DMS53 (cell line): ENCODE measurements at regions not wholly inside any gene's neighbourhood (a gene's known extent, or its start where the extent isn't known, plus 50 kb on each side); places are given as distances from the start of the nearest gene placed in this dataset.

ENCODE experiments used
- DNase-seq: peaks from one replicate; lab custom pipeline; 2025; lab: John Stamatoyannopoulos, UW

DNA sequence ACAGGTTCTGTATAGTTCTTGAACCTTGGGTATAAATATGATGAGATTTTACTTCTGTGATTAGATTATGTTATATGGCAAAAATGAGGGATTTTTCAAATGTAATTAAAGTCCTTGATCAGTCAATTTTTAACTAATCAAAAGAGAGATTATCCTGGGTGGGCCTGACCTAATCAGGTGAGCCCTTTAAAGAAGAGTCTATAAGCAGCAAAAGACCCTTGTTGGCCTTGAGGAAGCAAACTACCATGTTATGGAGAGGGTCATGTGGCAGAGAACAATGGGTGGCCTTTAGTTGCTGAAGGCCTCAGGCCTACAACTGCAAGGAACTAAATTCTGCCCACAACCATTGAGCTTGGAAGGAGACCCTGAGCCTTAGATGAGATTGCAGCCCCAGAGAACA, 102.5 kb upstream of the RIPOR2 start:
- DNase-seq = no peak

- no peak for DNase-seq
Measured at GRCh38 chr6:25038999-25039398, 103.2 kb upstream of the RIPOR2 start.

GRCh38 chr6:25041485-25042035, 105.8 kb upstream of the RIPOR2 start:
- no peak for DNase-seq

- DNase-seq = no peak
Measured at GRCh38 chr6:25042036-25042521, 106.3 kb upstream of the RIPOR2 start.

- peak; percentile 7 for DNase-seq
Measured at GRCh38 chr6:25042536-25042935, 106.8 kb upstream of the RIPOR2 start.

DNA sequence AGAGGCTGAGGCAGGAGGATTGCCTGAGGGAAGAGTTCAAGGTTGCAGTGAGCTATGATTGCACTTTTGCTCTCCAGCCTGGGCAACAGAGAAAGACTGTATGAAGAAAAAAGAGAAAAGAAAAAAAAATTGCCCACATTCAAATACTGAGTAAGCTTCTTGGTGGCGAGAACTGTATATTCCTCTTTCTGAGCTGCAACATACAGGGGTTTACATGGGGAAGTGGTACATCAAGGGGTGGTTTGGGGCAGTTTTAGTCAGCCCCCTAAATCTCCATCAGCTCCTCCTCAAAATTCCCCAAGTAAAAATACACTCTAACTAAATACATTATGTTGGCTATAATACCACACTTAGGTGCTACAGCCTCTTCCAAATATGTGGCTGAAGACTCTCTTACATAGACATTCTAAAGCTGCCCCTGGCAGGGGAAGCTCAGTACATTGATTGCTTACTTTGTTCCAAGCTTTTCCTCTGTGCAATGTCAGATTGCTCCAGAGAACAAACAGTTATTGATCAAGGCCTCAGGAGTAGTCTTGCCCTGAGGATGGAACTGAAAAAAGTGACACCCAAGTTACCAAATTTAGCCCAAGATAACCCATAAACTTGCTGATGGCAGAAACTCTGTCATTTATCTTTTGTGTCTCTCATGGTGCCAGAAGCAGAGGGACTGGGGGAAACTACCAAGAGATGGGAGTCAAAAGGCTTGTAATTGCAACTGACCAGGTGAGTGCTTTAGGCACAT, 107.4 kb upstream of the RIPOR2 start:
- DNase-seq = no peak

DNA sequence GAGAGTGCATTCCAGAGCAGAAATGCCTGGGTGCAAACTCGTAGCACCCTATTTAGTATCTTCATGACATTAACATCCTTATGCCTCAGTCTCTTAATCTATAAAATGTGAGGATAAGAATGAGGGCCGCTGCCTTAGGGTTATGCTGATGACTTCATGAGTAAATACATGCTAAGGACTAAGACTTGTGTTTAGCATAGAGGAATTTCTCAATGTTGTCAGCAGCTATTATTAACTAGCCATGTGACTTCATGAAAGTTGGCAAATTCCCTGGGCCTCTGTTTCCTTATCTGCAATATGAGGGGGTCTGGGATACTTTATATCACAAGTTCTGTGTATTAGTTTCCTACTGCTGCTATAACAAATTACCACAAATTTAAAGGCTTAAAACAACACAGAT, 108.1 kb upstream of the RIPOR2 start:
- DNase-seq = no peak

- no peak for DNase-seq
Measured at GRCh38 chr6:25046942-25047341, 111.2 kb upstream of the RIPOR2 start.

GRCh38 chr6:25050356-25050755, 114.6 kb upstream of the RIPOR2 start:
- no peak for DNase-seq

DNA sequence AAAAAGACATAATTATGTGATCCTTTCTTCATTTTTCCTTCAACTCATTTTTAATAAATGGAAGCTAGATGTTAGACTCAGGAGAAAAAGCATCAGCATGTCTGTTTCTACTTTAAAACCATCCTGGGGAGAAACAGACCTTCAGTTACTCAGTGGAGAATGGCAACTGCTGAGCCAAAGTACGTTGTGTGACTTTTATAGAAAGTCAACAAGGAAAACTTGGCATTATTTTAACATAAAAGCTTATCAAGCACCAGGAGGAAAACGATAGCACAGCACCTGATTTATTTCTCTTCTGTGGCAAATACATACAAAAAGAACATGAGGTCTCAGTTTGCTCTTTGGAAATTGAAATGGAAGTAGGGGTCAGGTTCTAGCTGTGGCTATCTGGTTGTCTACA, 115.3 kb upstream of the RIPOR2 start:
- DNase-seq = no peak

DNA sequence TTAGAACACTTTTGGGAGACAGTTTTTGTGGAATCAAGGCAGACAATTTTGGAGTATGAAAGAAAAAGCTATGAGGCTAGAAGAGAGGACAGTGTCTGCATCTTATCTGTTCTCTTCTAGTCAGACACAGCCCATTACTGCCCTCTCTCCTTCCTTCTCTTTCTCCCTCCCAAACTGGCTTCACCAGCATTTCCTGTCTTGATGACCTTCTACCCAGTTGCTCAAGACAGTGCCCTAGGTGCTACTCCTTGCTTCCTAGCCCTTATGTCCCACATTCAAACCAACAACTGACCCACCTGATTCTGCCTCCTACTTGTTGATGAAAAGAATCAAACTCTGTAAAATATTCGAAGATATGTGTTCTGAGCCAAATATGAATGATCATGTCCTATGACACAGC, 116.4 kb upstream of the RIPOR2 start:
- no peak for DNase-seq

DNA sequence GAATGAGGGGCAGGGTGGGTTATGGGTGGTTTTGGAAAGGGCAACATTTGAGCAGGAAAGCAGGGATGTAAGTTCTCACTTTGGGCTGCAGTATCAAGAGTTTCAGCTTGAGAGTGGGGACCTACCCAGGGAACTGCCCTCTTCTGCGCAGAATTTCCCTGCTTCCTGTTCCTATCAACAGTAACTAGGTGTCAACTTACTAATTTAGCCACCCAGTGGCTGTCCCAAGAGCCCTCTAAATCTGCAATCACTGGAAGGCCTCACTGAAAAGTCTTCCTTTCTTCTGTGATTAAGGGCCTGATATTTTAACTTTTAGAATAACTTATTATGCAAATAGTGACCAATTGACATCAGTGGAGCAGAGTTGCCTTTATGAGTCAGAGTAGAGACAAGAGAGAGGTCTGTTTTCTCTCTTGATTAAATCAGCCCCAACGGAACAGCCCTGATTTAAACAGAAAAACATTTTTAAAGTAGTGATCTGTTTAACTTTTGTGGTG, 118.2 kb upstream of the RIPOR2 start:
- no peak for DNase-seq

- no peak for DNase-seq
Measured at GRCh38 chr6:25054469-25054868, 118.7 kb upstream of the RIPOR2 start.

GRCh38 chr6:25056130-25056529, 120.4 kb upstream of the RIPOR2 start:
- DNase-seq = peak; percentile 24

GRCh38 chr6:25057111-25057905, 121.5 kb upstream of the RIPOR2 start:
- no peak for DNase-seq

DNA sequence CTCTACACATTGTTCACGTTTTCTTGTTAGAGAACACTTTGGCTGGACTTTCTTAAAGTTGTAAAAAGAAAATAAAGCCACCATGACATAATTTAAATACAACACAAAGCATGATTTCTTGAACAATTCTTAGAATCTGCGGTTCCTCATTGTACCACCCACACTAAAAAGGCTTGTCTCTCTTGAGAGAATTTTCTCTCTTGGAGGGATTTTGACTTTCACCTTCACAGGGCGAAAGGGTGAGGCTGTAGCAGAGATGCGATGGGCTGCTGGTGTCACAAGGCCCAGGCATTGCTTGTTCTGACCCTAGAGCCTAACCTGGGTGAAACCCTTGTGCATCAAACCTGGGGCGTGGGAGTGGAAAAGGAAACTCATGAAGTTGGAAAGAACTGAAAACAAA, 122.7 kb upstream of the RIPOR2 start:
- DNase-seq = no peak

GRCh38 chr6:25058941-25059340, 123.2 kb upstream of the RIPOR2 start:
- DNase-seq = no peak

GRCh38 chr6:25060522-25060921, 124.8 kb upstream of the RIPOR2 start:
- DNase-seq = no peak

DNA sequence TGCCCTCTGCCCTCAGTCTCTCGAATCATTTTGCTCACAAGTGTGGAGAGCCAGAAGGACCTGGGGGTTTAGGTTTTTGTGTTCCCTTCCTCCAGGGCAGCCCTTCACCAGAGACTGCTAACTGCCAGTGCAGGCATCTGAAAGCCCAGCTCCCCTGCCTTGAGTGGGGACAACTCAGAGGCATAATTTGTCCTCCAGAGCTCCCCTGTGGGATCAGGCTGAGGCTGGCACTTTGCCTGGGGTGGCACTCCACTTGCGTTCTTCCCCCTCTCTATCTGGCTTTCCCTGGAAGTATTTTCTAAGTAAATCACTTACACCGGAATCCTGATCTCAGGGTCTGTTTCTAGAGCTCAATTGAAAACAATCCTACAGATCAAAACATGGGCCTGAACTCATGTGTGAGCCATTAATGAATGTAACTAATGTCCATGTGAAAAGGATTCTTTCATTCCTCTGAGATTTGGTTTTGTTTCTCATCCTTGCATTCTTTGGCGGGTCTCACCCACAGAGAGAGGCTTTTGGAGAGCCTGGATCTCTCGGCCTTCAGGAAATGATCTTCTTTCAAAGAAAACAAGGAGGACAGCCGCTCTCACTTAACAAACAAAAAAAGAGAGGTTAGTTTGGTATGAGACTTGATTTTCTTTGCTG, 125.7 kb upstream of the RIPOR2 start:
- no peak for DNase-seq

DNA sequence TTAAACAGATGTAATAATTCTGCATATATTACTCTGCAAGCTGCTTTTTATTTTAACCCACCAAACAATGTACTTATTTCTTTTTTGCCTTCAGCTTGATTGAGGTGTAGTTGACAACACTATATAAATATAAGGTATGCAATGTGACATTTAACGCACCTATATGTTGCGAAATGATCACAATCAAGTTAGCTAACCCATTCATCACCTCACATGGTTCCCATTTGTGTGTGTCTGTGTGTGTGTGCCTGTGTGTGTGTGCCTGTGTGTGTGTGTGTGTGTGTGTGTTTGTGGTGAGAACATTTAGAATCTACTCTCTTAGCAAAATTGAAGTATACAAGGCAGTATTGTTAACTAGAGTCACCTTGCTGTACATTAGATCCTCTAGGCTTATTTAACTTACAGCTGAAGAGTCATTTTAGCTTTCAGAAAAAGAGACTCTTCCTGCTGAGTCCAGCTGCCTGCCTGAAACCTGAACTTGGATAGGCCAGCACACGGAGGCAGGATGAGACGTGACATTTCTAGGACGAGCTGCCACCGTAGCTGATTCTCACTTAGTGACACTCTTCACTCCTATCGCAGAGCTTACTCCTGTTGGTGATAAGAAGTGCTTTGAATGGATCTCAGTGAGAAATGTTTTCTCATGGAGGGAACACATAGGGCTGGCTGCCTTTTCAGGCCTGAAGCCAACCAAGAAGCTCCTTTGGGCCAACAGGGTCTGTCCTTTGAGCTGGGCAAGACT, 126.5 kb upstream of the RIPOR2 start:
- DNase-seq = no peak

GRCh38 chr6:25064006-25064405, 128.2 kb upstream of the RIPOR2 start:
- DNase-seq = no peak

DNA sequence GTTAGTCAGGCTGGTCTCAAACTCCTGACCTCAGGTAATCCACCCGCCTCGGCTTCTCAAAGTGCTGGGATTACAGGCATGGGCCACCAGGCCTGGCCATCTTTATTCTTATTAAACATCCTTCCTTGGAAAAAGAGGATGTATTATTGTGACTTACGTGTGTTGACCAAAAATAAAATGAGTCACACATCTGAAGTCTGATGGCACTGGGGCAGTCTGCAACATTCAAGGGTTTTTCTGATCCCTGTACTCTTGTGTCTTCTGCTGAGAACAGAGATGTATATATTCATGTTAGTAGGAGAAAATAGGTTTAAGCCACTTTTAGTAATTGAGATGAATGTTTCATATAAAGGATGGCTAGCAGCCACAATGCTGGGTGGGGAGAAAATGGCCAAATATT, 129.9 kb upstream of the RIPOR2 start:
- DNase-seq = no peak
